IPS DF 4.7 (cell line): ENCODE measurements at regions not wholly inside any gene's neighbourhood (a gene's known extent, or its start where the extent isn't known, plus 50 kb on each side); places are given as distances from the start of the nearest gene placed in this dataset.
"Not testable (repeated sequence)": the region's sequence is repeated elsewhere in the genome, so short reads cannot be mapped to it uniquely, and the experiment has no call there.

Experiments used
- DNase-seq: peaks from one replicate; pipeline ENCODE4 v3.0.0-alpha.2; 2013; ENCODE audit warnings: low spot score; ENCODE audit errors: extremely low read depth

DNA sequence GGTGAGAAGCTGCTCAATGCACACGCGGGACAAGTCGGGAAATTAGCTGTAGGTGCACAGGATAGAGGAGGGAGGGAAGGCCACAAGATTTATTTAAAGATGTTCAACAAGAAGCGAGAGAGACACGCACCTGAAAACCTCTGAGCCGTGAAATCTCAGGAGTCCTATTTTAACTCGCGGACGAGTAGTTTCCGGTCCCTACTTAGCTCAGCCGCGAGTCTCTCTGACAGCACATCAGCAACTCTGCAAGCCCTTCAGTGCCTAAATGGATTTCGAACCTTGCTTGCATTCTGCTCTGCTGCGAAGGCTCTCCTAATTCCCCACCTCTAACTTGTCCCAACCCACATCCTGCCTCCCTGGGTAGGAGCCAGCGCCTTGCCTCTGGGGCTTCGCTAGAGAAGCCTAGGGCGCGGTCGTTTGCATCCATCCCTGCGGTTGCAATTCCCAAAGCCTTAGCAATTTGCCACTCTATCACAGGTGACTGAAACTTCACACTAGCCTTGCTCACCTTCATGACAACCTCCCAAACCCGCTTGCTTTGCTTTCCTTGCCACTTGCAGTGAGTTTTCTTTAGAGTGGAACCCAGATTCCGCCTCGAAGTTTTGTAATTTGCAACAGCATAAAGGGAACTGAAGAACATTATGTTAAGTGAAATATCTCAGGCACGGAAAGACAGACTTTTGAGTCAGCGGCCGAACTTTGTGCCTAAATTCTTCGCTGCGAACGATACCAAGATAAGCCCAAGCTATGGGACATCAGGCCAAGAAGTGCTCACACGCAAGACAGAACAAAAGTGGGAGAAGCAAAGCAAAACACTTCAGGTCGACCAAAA is 202.8 kb downstream of the KDM5D start:
- DNase-seq, result no peak

DNA sequence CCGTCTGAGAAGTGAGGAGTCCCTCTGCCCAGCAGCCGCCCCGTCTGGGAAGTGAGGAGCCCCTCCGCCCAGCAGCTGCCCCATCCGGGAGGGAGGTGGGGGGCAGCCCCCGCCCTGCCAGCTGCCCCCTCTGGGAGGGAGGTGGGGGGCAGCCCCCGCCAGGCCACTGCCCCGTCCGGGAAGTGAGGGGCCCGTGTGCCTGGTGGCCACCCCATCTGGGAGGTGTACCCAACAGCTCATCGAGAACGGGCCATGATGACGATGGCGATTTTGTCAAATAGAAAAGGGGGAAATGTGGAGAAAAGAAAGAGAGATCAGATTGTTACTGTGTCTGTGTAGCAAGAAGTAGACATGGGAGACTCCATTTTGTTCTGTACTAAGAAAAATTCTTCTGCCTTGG is 208.8 kb downstream of the KDM5D start:
- not testable (repeated sequence) for DNase-seq

DNA sequence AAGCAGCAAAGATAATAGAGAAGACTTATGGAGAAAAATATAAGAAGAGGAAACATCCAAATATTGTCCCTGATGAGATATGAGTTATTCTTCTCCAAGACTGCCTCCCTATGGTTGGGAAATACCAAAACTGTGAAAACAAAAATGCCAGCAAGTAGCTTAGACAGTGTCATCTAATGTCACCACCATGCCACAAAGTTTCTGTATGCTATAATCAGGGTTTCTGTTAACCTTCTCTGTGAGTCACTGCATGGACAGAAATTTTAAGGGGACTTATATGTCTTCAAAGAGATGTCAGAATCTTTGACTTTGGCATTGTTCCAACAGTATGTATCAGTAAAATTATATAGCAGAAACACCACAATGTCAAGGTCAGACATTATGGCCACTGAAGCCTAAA is 222.6 kb downstream of the KDM5D start:
- DNase-seq, result no peak

DNA sequence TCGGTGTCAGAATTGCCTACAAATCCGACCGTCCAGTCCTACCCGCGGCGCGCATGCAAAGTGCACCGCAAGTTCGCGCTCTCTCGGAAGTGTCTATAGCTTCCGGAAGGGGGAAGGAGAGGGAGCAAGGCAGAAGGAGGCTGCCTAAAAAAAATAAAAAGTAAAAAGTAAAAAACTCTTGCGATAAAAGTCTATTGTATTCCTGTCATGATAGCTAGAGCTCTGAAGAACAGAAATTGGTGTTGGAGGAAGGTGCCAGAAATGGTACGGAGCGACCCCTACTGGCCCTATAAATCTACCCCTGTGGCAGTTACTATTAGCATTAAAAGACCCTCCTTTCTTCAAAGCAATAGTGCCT is 241.5 kb downstream of the KDM5D start:
- DNase-seq, result no peak

DNA sequence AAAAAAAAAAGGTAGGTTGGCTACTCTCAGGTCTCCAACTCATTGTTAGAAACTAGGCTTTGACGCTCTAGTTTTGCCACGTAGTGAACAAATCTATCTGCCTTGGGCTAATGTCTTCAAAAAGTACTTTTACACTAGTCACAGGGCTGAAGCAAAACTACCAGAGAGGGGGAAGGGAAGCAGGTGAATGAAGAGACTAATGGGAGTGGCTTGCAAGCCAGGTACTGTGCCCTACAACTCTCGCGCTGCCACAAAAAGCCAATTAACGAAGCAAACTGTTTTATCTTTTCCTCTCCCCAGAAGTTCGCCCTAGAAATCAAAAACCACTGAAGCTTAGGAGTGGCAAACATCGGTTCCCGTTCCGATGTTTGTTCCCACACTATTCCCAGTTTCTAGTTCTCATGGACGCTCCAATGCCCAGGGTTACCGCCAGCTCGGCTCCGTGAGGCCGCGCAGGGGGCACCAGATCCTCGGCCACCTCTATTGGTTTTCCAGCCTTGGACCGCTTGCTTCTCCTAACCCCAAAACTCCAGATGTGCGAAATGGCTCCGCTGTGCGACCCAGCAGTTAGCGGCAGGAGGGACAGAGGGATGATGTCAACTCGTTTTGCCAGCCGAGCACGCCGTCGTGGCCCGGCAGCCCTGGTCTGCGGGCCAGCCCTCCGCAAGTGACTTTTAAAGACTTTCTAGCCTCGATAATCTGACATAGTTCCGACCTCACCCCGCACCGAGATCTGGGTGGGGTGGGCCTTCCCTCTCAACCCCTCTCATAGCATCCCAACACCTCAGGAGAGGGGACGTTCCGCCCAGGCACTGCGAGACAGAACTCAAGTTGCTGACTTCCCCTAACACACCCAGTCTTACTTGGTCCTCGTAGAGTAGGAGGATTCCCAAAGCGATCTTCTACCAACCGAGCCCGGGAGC is 242.1 kb downstream of the KDM5D start:
- DNase-seq, result no peak

DNA sequence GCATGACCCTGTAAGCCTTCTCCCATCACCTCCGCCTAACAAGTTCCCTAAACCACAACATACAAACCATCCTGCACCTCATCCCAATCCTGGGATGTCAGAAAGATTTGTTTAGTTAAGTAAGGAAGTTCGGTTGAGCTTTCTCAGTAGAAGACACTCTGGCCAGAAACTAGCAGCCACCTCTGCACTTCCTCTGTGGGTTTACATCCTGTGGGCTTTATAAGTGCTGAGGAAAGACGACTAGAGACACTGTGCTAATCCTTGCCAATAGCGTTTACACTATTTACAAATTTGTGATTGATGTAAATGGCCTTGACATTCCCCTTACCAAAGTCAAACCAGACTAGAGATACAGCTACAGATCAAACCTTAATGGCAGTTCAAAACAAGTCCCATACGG is 246.0 kb downstream of the KDM5D start:
- DNase-seq, result no peak

DNA sequence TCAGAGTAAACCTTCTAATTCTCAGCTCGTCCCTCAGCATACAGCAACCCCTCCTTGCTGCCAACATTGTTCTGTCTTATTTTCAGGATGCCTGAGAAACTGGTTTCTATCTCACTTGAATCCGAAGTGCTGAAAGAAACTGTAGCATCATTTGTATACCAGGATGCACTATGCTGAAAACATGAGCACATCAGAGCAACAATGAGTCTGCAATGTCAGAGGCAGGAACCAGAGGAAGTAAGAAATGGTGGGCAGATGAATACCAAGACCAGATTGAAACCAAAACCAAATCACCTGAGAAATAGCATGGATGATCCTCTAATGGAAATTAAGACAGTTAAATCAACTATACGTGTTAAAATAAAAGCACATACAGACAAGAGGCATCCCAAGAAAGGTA is 257.0 kb downstream of the KDM5D start:
- no peak for DNase-seq

DNA sequence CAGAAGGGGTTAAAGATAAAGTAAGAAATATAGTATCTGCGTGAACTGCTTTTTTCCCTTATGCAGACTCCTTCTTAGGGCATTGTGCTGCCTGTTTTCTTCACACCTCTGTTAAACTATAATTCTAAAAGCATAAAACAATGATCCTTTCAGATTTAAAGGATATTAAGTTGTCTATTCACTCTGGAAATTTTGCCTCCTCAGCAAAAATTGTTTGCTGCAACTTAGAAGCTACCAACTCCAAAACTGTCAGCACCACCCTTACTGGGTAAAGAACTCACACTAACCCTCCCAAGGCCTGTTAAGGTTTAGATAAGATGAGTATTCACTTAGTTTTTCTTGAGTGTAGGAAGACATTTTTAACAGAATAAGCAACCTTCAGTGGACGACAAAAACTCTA is 259.5 kb downstream of the KDM5D start:
- DNase-seq, result no peak

DNA sequence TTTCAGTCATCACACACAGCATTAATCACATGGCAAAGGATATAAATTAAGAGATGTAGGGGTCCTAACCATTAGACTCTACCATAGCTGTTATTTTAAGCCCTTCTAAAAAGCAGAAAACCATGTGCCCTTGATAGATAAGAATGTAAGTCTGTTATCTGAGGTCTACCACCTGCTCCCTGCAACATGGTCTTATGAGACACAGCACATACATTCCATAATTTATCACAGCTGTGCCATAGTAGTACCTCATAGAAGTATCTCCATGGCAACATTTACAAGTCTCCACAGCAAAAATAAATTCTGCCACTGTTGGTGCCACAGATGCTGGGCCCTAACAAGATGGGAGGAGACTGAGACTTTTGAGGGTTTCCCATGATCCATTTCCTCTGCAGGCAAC is 265.4 kb downstream of the KDM5D start:
- no peak for DNase-seq

DNA sequence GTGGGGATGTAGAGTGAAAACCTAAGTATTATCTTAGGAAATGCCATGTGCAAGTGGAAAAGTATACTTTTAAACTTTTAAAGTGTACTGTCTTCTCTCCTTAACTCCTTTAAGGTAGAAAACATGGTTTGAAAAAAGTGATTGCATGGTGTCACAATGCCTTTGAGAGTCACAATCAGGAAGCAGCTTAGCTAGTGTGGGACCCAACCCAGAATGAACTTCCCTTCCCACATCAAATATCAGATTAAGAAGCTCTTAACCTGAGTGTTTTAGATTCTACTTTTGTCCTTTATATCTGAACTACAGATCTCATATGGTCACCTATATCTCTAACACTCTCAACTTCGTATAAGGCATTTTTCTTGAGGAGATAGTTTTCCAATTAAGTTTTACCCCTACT is 266.6 kb downstream of the KDM5D start:
- DNase-seq, result no peak

DNA sequence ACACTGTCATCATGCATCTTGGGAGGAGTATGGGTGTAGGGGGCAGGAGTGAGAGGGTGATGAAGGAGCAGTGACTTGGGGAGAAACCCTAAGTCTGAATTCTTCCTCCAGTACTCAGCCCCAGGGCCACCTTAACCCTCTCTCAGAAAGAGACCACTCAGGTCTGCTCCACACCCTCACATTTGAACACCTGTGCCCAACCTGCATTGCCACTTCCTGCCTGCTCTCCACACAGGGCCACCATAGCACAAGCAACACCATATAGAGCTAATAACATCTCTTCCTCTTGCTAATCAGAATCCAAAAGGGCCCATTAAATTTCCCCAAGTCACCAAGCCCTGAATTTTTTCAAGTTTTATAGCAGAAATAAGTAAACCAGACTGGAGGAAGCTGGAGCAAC is 278.7 kb downstream of the KDM5D start:
- no peak for DNase-seq

DNA sequence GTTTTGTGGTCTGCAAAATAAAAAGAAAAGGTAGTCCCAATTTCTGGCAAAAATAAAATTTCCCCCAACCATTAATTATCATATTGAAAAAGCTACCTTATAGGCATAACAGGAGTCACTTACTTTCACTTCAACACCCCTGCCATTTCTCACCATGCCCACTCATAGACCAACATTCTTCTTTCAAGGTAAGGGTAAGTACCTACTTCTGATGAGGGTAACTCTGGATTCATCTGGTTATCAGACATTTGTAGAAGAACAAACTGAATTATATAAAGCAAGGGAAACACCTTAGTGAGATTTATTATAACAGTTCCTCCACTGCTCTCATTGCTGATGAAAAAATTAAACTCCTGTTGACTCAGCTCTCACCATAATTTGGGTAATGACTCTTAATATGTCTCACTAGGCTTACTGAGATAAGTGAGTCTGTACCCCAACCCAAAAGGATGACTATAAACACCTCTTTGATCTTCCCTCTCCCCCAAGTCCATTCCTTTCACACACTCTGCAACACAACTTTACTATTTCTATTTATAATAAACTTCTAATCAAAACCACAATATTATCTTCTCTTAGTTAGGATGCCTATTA is 287.6 kb downstream of the KDM5D start:
- no peak for DNase-seq

DNA sequence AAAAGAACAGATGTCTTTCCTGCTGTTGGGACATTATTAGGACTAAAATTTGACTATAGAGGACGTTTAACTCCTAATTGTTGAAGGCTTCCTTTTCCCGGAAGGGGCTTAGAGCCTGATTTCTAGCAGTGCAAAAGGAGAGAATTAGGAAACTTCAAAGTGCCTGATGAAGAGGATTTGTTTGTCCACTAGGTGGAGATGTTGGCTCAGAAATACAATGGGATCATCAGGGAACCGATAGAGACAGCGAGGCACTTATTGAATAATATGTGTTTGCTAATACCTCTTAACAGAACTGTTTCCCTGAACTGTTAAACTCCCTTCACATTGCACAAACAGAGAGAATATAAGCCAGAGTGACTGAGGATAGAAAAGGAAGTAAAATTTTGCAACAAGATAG is 311.5 kb downstream of the KDM5D start:
- DNase-seq, result no peak

DNA sequence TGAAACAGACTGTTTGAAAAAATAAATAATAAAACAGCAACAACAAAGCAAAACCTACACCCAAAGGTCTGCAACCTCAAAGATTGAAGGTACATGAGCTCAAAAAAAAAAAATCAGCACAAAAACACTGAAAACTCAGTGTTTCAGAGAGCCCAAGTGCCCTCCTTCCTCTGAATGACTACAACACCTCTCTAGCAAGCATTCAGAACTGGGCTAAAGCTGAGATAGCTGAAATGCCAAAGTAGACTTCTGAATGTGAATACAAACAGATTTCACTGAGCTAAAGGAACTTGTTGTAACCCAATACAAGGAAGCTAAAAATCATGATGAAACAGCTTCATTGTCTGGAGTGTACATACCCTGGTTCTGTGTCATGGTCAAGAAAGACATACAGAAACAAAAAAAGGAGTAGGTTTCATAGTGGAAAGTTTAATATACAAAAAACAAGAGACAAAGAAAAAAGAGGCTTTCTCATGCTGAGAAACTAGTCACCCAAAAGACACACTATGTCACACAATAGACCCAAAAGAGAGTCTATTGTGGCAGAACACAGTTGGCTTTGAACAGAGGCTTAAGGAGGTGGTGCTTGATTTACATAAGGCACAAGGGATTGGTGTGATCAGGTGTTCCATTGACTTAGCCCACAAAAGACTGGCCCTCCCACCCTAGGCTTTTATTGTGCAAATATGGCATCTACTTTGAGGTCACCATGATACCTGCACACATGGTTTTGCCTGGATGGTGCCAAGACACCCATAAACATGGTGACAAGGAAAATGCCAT is 316.6 kb downstream of the KDM5D start:
- DNase-seq, result no peak

DNA sequence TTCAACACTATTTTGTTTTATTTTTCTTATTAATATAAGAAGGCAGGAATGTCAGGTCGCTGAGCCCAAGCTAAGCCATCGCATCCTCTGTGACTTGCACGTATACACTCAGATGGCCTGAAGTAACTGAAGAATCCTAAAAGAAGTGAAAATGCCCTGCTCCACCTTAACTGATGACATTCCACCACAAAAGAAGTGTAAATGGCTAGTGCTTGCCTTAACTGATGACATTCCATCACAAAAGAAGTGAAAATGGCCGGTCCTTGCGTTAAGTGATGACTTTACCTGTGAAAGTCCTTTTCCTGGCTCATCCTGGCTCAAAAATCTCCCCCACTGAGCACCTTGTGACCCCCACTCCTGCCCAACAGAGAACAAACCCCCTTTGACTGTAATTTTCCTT is 317.3 kb downstream of the KDM5D start:
- DNase-seq, result not testable (repeated sequence)

DNA sequence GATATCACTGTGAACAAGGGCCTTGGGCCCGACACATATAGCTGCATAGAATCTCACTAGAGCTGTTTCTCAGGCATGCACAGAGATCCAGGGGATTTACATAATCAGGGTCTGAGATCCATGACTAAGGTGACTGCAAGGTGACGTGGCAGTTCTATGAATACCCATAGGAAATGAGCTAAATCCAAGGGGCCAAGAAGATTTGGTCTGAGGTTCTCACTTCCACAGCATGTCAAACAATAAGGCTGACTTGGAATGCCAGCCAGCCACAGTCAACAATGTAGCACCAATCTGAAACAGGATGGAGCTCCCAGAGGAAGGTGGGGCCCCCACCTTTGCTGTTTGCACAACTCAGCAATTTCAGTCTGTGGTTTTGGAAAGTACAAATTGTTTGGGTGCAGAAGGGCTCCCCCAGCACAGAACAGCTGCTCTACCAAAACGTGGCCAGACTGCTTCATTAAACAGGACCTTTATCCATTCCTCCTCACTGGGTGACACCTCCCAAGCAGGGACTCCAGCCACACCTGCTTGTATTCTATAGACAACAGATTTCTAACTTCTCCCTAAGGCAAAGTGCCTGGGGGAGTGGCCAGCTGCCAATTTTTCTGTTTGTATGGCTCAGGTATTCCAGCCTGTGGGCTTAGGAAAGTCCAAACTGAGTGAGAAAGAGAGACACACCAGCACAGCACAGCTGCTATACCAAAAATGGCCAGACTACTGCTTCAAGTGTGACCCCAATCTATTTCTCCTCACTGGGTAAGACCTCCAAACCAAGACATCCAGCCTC is 333.4 kb downstream of the KDM5D start:
- DNase-seq, result no peak

DNA sequence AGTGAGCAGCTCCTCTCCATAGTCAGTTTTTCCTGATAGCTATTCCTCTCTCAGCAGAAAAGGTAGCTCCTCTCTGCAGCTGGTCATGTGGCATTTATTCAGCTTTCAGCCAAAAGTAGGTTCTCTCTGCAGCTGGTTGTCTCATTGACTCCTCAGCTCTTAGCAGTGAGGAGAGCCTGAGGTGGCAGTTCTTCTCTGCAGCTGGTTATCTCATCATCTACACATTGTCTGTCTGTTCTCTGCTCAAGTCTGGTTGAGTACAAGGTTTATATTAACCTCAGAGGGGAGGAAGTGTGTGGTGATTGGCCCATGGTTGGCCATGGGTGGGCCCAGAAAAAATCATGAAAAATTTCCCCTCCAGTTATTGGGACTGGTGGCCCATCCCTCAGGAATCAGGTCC is 338.3 kb downstream of the KDM5D start:
- no peak for DNase-seq

DNA sequence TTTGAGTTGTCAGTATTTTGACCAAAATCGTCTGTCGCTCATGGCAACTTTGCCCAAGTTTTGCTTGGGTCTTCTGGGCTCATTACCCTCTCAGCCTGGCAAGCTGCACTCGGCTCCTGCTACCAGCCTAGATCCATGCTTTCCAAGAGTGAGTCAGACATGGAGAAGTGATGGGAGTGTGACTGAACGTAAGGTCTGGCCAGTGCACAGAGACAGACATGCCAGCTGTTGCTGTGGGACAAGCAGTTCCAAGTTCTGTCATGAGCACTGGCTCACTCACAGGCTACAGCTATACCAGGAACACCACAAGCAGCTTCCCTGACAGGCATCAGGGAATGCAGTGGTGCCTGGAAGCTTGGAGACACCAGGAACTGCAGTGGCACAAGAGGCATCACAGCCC is 338.9 kb downstream of the KDM5D start:
- no peak for DNase-seq

DNA sequence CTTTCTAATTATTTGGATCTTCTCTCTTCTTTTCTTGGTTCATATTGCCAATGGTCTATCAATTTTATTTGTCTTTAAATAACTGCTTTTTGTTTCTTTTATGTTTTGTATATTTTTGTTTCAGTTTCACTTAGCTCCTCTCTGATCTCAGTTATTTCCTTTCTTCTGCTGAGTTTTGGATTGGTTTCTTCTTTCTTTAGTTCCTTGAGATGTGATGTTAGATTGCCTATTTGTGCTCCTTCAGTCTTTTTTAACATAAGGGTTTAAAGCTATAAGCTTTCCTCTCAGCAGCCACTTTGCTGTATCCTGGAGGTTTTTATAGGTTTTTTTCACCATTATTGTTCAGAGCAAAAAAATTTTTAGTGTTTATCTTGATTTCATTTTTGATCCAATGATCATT is 351.6 kb downstream of the KDM5D start:
- no peak for DNase-seq

DNA sequence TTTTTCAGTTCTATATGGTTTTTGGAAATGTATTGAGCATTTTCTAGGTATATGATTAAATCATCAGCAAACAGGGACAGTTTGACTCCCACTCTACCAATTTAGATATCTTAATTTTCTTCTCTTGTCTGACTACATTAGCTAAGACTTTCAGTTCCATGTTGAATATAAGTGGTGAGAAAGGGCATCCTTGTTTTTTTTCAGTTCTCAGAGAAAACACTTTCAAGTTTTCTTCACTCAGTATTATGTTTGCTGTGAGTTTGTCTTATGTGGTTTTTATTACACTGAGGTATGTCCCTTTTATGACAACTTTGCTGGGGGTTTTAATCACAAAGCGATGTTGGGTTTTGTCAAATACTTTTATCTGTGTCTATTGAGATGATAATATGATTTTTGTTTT is 352.6 kb downstream of the KDM5D start:
- DNase-seq, result no peak

DNA sequence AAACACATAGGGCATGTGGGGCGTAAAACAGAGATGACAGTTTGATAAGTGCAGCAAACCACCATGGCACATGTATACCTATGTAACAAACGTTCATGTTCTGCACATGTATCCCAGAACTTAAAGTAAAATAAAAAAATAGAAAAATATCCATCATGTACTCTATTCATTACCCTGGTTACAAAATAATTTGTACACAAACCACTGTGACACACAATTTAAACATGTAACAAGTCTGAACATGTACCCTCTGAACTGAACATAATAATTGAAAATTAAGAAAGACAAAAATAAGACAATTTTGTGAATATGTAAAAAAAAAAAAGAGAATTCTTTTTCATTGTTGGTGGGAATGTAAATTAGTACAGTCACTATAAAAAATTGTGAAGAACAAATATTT is 379.2 kb downstream of the KDM5D start:
- DNase-seq, result no peak
